Psoas muscle (tissue), 7 donors: ENCODE measurements at regions not wholly inside any gene's neighbourhood (a gene's known extent, or its start where the extent isn't known, plus 50 kb on each side); places are given as distances from the start of the nearest gene placed in this dataset.

ENCODE experiments used
- ATAC-seq, 4 donors: fragments of 200-7000 bp; cut with Tn5 transposase; one replicate each; pipeline ENCODE4 v1.9.1; 2020; ENCODE audit warnings: moderate library complexity in 3 of 4, mild to moderate bottlenecking in 2 of 4
- DNase-seq, 2 donors: peaks; one replicate each; pipeline ENCODE4 v3.0.0-alpha.2; 2020
- H3K27ac ChIP-seq: fragments of 200-600 bp; one replicate; pipeline ENCODE4 v1.8.0; 2022
- H3K27me3 ChIP-seq, 3 donors: fragments of 200-600 bp in 1 of 3; one replicate each; pipeline versions ENCODE4 v1.6.1 to v1.8.0; 2013 to 2022; ENCODE audit warnings: low read length in 2 of 3, mild to moderate bottlenecking in 2 of 3, moderate library complexity in 1 of 3; ENCODE audit not compliant: insufficient read depth in 3 of 3
- H3K36me3 ChIP-seq, 2 donors: fragments of 200-600 bp in 1 of 2; one replicate each; pipeline versions ENCODE4 v1.6.1 to v1.8.0; 2013 to 2022; ENCODE audit warnings: low read depth in 1 of 2, mild to moderate bottlenecking in 1 of 2, moderate library complexity in 1 of 2; ENCODE audit not compliant: insufficient read depth in 1 of 2
- H3K4me1 ChIP-seq: fragments of 200-600 bp; one replicate; pipeline ENCODE4 v1.8.0; 2022
- H3K4me3 ChIP-seq: fragments of 200-600 bp; one replicate; pipeline ENCODE4 v1.8.0; 2022; ENCODE audit warnings: mild to moderate bottlenecking
- H3K9me3 ChIP-seq: fragments of 200-600 bp; one replicate; pipeline ENCODE4 v1.8.0; 2022
- WGBS, 3 donors: extraction: QIAGEN DNeasy Blood & Tissue Kit; methylation state at CpG; one replicate each; pipeline versions ENCODE4 v1.1.6 to v1.1.7; 2013; 5-methylcytosine and 5-hydroxymethylcytosine counted together
- intact Hi-C, 2 donors: fragments of 100-400 bp; cut with DNase I; formaldehyde crosslinking; loops; one replicate each; pipeline versions ENCODE4 v1.11.0 to v1.14.2; 2022
- TF ChIP-seq, protein P1 (sequence below): fragments of 200-600 bp; IDR thresholded peaks from one replicate; pipeline ENCODE4 v1.8.0; 2022; ENCODE audit warnings: antibody characterized with exemption
- donor health status: healthy with polysubstance abuse.
- donor health status: DM: no; HTN: no; CAD: no; lungs with moderate emphysema.
- donor health status: Bipolar disorder and iron deficiency.
- donor health status: healthy.
- donor health status: DM: yes; HTN: yes; CAD: no.
- donor health status: DM: no; HTN: no; CAD: no.
- donor health status: DM: yes; HTN: yes; CAD: no.

DNA sequence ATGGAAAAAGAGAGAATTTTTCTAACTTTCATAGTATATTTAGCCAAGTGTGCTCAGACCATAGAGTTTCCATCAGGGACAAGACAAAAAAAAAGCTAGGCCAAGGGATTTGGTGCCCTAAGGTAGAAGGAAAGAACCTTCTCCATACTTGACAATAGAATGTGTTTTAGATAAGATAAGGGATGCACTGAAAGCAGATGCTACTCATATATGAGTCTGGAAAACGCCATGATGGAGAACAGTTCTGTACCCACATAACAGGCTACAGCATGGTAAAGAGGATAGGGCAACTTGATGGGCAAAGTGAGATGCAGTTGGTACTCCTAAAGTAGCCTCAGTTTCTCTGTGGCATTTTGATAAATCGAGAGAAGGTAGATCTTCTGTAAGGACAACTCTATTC is 216.4 kb upstream of the NECTIN3 start:
- H3K36me3 ChIP-seq: no peaks in the 10 kb centered on the region
- WGBS, 3 donors: 69 to 81% (median 74%) methylated on average over 2 of the region's 2 CpGs

DNA sequence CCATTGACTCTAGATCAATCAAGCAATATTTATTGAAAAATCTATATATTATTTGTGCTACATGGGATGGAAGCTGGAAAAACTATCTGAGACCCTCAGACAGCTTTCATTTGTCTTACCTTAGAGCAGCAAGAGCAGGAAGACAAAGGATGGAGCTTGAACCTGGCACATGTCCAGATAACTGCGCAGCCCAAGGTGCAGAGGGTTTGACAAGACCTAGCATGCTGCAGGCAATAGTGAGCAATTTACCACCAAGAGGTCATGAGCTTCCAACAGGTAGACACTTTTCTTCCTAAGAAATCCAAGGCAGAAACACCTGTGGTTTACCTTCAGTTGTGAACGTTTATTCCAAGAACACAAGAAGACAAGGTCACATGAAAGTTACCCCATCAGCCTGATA is 214.7 kb upstream of the NECTIN3 start:
- WGBS, 3 donors: 89 to 94% (median 90%) methylated on average over 2 of the region's 2 CpGs
- H3K27ac ChIP-seq: no peak overlapping the region
- intact Hi-C loops: no loop called here
- H3K36me3 ChIP-seq: no peaks in the 10 kb centered on the region
- TF ChIP-seq, protein P1, sequence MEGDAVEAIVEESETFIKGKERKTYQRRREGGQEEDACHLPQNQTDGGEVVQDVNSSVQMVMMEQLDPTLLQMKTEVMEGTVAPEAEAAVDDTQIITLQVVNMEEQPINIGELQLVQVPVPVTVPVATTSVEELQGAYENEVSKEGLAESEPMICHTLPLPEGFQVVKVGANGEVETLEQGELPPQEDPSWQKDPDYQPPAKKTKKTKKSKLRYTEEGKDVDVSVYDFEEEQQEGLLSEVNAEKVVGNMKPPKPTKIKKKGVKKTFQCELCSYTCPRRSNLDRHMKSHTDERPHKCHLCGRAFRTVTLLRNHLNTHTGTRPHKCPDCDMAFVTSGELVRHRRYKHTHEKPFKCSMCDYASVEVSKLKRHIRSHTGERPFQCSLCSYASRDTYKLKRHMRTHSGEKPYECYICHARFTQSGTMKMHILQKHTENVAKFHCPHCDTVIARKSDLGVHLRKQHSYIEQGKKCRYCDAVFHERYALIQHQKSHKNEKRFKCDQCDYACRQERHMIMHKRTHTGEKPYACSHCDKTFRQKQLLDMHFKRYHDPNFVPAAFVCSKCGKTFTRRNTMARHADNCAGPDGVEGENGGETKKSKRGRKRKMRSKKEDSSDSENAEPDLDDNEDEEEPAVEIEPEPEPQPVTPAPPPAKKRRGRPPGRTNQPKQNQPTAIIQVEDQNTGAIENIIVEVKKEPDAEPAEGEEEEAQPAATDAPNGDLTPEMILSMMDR: no peak
- H3K27me3 ChIP-seq: no peaks in the 10 kb centered on the region
- H3K9me3 ChIP-seq: no peaks in the 10 kb centered on the region
- no peak for ATAC-seq
- no peak overlapping the region for H3K4me3 ChIP-seq
- H3K4me1 ChIP-seq: no peaks in the 10 kb centered on the region
- no peak for DNase-seq

More for the DNA sequence above, 216.4 kb upstream of the NECTIN3 start:
- H3K4me1 ChIP-seq: no peaks in the 10 kb centered on the region
- no peak overlapping the region for H3K4me3 ChIP-seq
- no peaks in the 10 kb centered on the region for H3K27me3 ChIP-seq
- DNase-seq: no peak
- no peak overlapping the region for H3K27ac ChIP-seq
- no peak for ATAC-seq
- intact Hi-C loops: no loop called here
- TF ChIP-seq, protein P1: no peak
- no peaks in the 10 kb centered on the region for H3K9me3 ChIP-seq

DNA sequence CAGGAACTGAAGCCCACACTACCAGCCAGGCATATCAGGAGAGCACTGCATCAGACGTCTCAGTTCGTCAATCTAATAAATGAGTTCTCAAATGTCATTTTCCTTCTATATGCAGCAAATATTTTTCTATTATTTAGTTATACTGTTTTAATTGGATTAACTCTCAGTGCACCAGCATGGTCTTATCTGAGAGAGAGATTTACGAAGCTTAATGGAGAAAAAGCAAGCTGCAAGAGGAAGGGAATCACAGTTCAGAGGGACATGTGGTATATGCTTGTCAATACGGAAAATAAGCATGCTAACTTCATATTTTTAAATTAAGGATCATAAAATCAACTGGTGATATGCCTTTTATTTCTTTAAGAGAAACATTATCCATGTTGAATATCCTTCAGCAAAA is 213.1 kb upstream of the NECTIN3 start:
- ATAC-seq: no peak
- Histone ChIP-seq H3K27me3 (no peaks in the 10 kb centered on the region), H3K27ac (no peak overlapping the region), H3K9me3 (no peaks in the 10 kb centered on the region), H3K36me3 (no peaks in the 10 kb centered on the region), H3K4me3 (no peak overlapping the region), H3K4me1 (no peaks in the 10 kb centered on the region)
- intact Hi-C loops: no loop called here
- TF ChIP-seq, protein P1: no peak
- no peak for DNase-seq
- WGBS, 3 donors: 73 to 85% (median 75%) methylated on average over 4 of the region's 4 CpGs

DNA sequence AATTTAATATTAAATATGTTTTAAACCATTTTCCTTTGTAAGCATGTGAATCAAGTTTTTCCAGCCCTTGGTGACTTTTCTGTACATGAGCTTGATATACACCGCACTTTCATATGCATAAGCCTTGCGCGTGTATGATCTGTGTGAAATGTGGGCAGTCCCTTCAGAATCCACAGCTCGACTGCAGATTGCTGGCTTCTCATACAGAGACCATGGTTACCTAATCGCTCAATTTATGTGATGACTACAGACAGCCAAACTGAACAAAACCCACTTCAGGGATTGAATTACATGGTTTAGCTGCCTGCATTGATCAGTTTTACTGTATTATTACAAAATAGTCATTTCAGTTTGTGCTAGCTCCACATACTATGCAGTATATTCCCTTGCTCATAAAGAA is 212.3 kb upstream of the NECTIN3 start:
- DNase-seq (no peak), ATAC-seq (no peak)
- 54 to 62% (median 59%) methylated on average over 5 of the region's 5 CpGs for WGBS, 3 donors
- TF ChIP-seq, protein P1: no peak
- H3K36me3 ChIP-seq: no peaks in the 10 kb centered on the region
- no peaks in the 10 kb centered on the region for H3K27me3 ChIP-seq
- no peaks in the 10 kb centered on the region for H3K4me1 ChIP-seq
- intact Hi-C loops: no loop called here
- no peak overlapping the region for H3K4me3 ChIP-seq
- no peak overlapping the region for H3K27ac ChIP-seq
- no peaks in the 10 kb centered on the region for H3K9me3 ChIP-seq

DNA sequence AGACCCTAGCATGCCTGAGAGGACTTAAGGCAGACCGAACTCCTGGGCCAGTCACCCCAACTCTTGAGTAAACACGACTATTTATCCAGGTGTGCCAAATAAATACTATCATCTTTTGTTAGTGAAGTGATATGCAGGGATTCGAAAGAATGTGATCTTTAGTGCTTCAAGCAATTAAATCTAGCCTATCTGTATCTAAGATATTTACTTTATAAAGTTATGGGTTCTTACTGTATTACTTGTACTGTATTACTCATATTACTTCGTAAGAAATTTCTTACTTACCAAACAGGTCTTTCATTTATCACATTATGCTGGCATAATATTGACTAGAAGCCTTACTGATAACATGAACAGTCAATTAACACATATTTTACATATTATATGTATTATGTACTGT is 211.6 kb upstream of the NECTIN3 start:
- WGBS, 3 donors: 59 to 71% (median 62%) methylated on average over 4 of the region's 4 CpGs
- DNase-seq: no peak
- TF ChIP-seq, protein P1: no peak

More for the DNA sequence above, 211.6 kb upstream of the NECTIN3 start:
- Histone ChIP-seq H3K36me3 (no peaks in the 10 kb centered on the region), H3K9me3 (no peaks in the 10 kb centered on the region), H3K4me1 (no peaks in the 10 kb centered on the region), H3K27me3 (no peaks in the 10 kb centered on the region), H3K27ac (no peak overlapping the region), H3K4me3 (no peak overlapping the region)
- no peak for ATAC-seq
- intact Hi-C loops: no loop called here
